ENCODE measurements at regions not wholly inside any gene's neighbourhood (a gene's known extent, or its start where the extent isn't known, plus 50 kb on each side); places are given as distances from the start of the nearest gene placed in this dataset.

GRCh38 chr11:107174856-107175255 lies 156.6 kb upstream of the GUCY1A2 start:
- TF ChIP-seq CTCF (IDR thresholded peaks at IDR 0.05) = no peak
- no peak for TF ChIP-seq NR3C1 (CRISPR knock-in tag; conservative IDR thresholded peaks at IDR 0.05; ENCODE audit: low read depth)
- TF ChIP-seq USF1 (CRISPR knock-in tag; IDR thresholded peaks at IDR 0.05) = no peak
- TF ChIP-seq ZBTB43 (CRISPR knock-in tag; IDR thresholded peaks at IDR 0.05) = no peak

Measured in WTC11 (cell line).